ENCODE measurements at regions not wholly inside any gene's neighbourhood (a gene's known extent, or its start where the extent isn't known, plus 50 kb on each side); places are given as distances from the start of the nearest gene placed in this dataset.

GRCh38 chr3:30435861-30436331, 170.5 kb upstream of the TGFBR2 start:
- H3K79me2 ChIP-seq (ENCODE audit: low read depth): no peaks in the 10 kb centered on the region
- H3K4me3 ChIP-seq: no peak overlapping the region
- H3K27me3 ChIP-seq: no peaks in the 10 kb centered on the region
- Mint-ChIP-seq H3K9me3 (peaks cover 7% of the 10 kb centered on the region), H3K36me3 (no peaks in the 10 kb centered on the region), H3K4me3 (no peak overlapping the region), H3K4me1 (peaks cover 15% of the 10 kb centered on the region), H3K27me3 (ENCODE audit: insufficient read depth, low read depth) (no peaks in the 10 kb centered on the region), H3K27ac (no peak overlapping the region)
- TF ChIP-seq EZH2phosphoT487 (IDR thresholded peaks at IDR 0.05) (no peak), CTCF (IDR thresholded peaks at IDR 0.05) (no peak), EZH2 (IDR thresholded peaks at IDR 0.05) (no peak)
- no peak overlapping the region for H2AFZ ChIP-seq (replicated peaks)
- no peak for DNase-seq (ENCODE audit: low spot score)
- no peak overlapping the region for H3K9ac ChIP-seq
- H3K9me3 ChIP-seq (ENCODE audit: low read depth): no peaks in the 10 kb centered on the region
- H4K20me1 ChIP-seq (ENCODE audit: low read depth): no peaks in the 10 kb centered on the region
- no peaks in the 10 kb centered on the region for H3F3A ChIP-seq (ENCODE audit: low read depth)
- peaks cover 22% of the 10 kb centered on the region for H3K4me1 ChIP-seq
- H3K36me3 ChIP-seq: no peaks in the 10 kb centered on the region
- H3K27ac ChIP-seq: no peak overlapping the region
- no peak overlapping the region for H3K4me2 ChIP-seq

GRCh38 chr3:30437171-30437601, 169.2 kb upstream of the TGFBR2 start:
- H3K27ac ChIP-seq: no peak overlapping the region
- H3K36me3 ChIP-seq: no peaks in the 10 kb centered on the region
- no peaks in the 10 kb centered on the region for H3K9me3 ChIP-seq (ENCODE audit: low read depth)
- H3K9me3 Mint-ChIP-seq: peaks cover 2% of the 10 kb centered on the region
- no peak overlapping the region for H3K9ac ChIP-seq
- H3K27me3 ChIP-seq: no peaks in the 10 kb centered on the region
- H4K20me1 ChIP-seq (ENCODE audit: low read depth): no peaks in the 10 kb centered on the region
- DNase-seq (ENCODE audit: low spot score): peak; percentile 2
- peak overlapping the region; percentile 79 for H3K27ac Mint-ChIP-seq
- H2AFZ ChIP-seq (replicated peaks): peak overlapping the region; percentile 70
- no peak for TF ChIP-seq CTCF (IDR thresholded peaks at IDR 0.05)
- TF ChIP-seq EZH2phosphoT487 (IDR thresholded peaks at IDR 0.05): no peak
- TF ChIP-seq EZH2 (IDR thresholded peaks at IDR 0.05): no peak
- no peaks in the 10 kb centered on the region for H3K27me3 Mint-ChIP-seq (ENCODE audit: insufficient read depth, low read depth)
- peaks cover 25% of the 10 kb centered on the region for H3K4me1 ChIP-seq
- H3K36me3 Mint-ChIP-seq: no peaks in the 10 kb centered on the region
- no peak overlapping the region for H3K4me2 ChIP-seq
- no peak overlapping the region for H3K4me3 Mint-ChIP-seq
- H3K79me2 ChIP-seq (ENCODE audit: low read depth): no peaks in the 10 kb centered on the region
- no peaks in the 10 kb centered on the region for H3F3A ChIP-seq (ENCODE audit: low read depth)
- no peak overlapping the region for H3K4me3 ChIP-seq
- peaks cover 18% of the 10 kb centered on the region for H3K4me1 Mint-ChIP-seq

GRCh38 chr3:30438126-30438525, 168.3 kb upstream of the TGFBR2 start:
- no peak overlapping the region for H3K27ac ChIP-seq
- no peaks in the 10 kb centered on the region for H3K9me3 ChIP-seq (ENCODE audit: low read depth)
- peaks cover 25% of the 10 kb centered on the region for H3K4me1 ChIP-seq
- Mint-ChIP-seq H3K36me3 (no peaks in the 10 kb centered on the region), H3K4me3 (no peak overlapping the region), H3K27ac (no peak overlapping the region), H3K4me1 (peaks cover 18% of the 10 kb centered on the region), H3K9me3 (no peaks in the 10 kb centered on the region), H3K27me3 (ENCODE audit: insufficient read depth, low read depth) (no peaks in the 10 kb centered on the region)
- no peaks in the 10 kb centered on the region for H4K20me1 ChIP-seq (ENCODE audit: low read depth)
- H3F3A ChIP-seq (ENCODE audit: low read depth): no peaks in the 10 kb centered on the region
- H3K27me3 ChIP-seq: no peaks in the 10 kb centered on the region
- H3K9ac ChIP-seq: no peak overlapping the region
- no peak overlapping the region for H3K4me3 ChIP-seq
- peak; percentile 4 for DNase-seq (ENCODE audit: low spot score)
- H3K79me2 ChIP-seq (ENCODE audit: low read depth): no peaks in the 10 kb centered on the region
- H2AFZ ChIP-seq (replicated peaks): no peak overlapping the region
- TF ChIP-seq EZH2phosphoT487 (IDR thresholded peaks at IDR 0.05): no peak
- H3K36me3 ChIP-seq: no peaks in the 10 kb centered on the region
- H3K4me2 ChIP-seq: no peak overlapping the region

GRCh38 chr3:30439451-30440053, 166.8 kb upstream of the TGFBR2 start:
- TF ChIP-seq EZH2phosphoT487 (IDR thresholded peaks at IDR 0.05) (no peak), EZH2 (IDR thresholded peaks at IDR 0.05) (no peak), CTCF (IDR thresholded peaks at IDR 0.05) (no peak)
- Histone ChIP-seq H3F3A (ENCODE audit: low read depth) (no peaks in the 10 kb centered on the region), H4K20me1 (ENCODE audit: low read depth) (no peaks in the 10 kb centered on the region), H3K4me1 (peaks cover 25% of the 10 kb centered on the region), H3K27me3 (no peaks in the 10 kb centered on the region), H3K27ac (no peak overlapping the region), H3K4me3 (no peak overlapping the region), H3K9ac (no peak overlapping the region), H3K4me2 (no peak overlapping the region), H3K79me2 (ENCODE audit: low read depth) (no peaks in the 10 kb centered on the region), H3K9me3 (ENCODE audit: low read depth) (no peaks in the 10 kb centered on the region), H3K36me3 (no peaks in the 10 kb centered on the region), H2AFZ (replicated peaks) (no peak overlapping the region)
- H3K4me3 Mint-ChIP-seq: no peak overlapping the region
- H3K4me1 Mint-ChIP-seq: peaks cover 18% of the 10 kb centered on the region
- no peaks in the 10 kb centered on the region for H3K27me3 Mint-ChIP-seq (ENCODE audit: insufficient read depth, low read depth)
- no peak for DNase-seq (ENCODE audit: low spot score)
- H3K27ac Mint-ChIP-seq: no peak overlapping the region
- no peaks in the 10 kb centered on the region for H3K9me3 Mint-ChIP-seq
- H3K36me3 Mint-ChIP-seq: no peaks in the 10 kb centered on the region

All from neural progenitor cell (in vitro differentiated cells).